MM.1S (cell line): ENCODE measurements at regions not wholly inside any gene's neighbourhood (a gene's known extent, or its start where the extent isn't known, plus 50 kb on each side); places are given as distances from the start of the nearest gene placed in this dataset.

Experiments
- EZH2 ChIP-seq: fragments of 300-600 bp; sonication (generic); optimal IDR thresholded peaks from 2 replicates; pipeline ENCODE3; 2017; ENCODE audit warnings: low read depth, mild to moderate bottlenecking, antibody characterized with exemption, low read length, mixed read lengths
- TF ChIP-seq, protein P1 (sequence below): fragments of 300-600 bp; sonication (generic); IDR thresholded peaks from 2 replicates; pipeline ENCODE4 v1.5.1; 2016; ENCODE audit warnings: antibody characterized with exemption, low read length, mixed read lengths

DNA sequence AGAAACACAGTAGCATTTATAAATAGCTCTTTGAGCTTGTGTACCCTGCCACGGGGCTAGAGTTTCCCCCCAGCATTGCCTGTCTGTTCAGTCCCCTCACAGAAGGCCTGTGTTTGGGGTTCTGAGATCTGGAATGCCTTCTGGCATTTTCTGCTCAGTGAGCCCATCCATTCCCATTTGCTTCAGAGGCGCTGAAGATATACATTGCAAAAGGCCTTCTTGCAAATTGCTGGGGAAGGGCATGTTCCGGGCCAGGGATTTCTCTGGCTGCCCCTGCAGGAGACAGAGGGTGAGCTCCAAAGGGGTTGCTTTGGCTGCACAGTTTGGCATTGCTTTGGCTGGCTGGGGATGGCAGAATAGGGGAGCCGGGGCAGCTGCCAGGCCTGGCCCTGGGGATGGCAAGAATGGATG, 308.4 kb downstream of the MSX2 start:
- TF ChIP-seq, protein P1, sequence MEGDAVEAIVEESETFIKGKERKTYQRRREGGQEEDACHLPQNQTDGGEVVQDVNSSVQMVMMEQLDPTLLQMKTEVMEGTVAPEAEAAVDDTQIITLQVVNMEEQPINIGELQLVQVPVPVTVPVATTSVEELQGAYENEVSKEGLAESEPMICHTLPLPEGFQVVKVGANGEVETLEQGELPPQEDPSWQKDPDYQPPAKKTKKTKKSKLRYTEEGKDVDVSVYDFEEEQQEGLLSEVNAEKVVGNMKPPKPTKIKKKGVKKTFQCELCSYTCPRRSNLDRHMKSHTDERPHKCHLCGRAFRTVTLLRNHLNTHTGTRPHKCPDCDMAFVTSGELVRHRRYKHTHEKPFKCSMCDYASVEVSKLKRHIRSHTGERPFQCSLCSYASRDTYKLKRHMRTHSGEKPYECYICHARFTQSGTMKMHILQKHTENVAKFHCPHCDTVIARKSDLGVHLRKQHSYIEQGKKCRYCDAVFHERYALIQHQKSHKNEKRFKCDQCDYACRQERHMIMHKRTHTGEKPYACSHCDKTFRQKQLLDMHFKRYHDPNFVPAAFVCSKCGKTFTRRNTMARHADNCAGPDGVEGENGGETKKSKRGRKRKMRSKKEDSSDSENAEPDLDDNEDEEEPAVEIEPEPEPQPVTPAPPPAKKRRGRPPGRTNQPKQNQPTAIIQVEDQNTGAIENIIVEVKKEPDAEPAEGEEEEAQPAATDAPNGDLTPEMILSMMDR = no peak
- no peak for TF ChIP-seq EZH2
